C4-2B (cell line): ENCODE measurements at regions not wholly inside any gene's neighbourhood (a gene's known extent, or its start where the extent isn't known, plus 50 kb on each side); places are given as distances from the start of the nearest gene placed in this dataset.

ENCODE experiments used
- H3K27ac ChIP-seq: fragments of 450-650 bp; 2 replicates; pipeline ENCODE4 v1.5.1; 2017
- CTCF ChIP-seq: fragments of 450-650 bp; conservative IDR thresholded peaks from 2 replicates; pipeline ENCODE4 v1.5.1; 2017; ENCODE audit warnings: mild to moderate bottlenecking
- ZFX ChIP-seq: fragments of 450-650 bp; IDR thresholded peaks from 2 replicates; pipeline ENCODE4 v1.6.1; 2017

GRCh38 chr4:29309050-29309449, 1411.1 kb upstream of the PCDH7 start:
- no peak for TF ChIP-seq CTCF
- no peak for TF ChIP-seq ZFX
- H3K27ac ChIP-seq, result no peak overlapping the region

GRCh38 chr4:29310252-29310651, 1409.9 kb upstream of the PCDH7 start:
- TF ChIP-seq CTCF, result no peak
- no peak for TF ChIP-seq ZFX
- H3K27ac ChIP-seq, result no peak overlapping the region

GRCh38 chr4:29311247-29311646, 1408.9 kb upstream of the PCDH7 start:
- H3K27ac ChIP-seq, result no peak overlapping the region
- TF ChIP-seq ZFX (no peak), CTCF (no peak)

GRCh38 chr4:29319663-29320340, 1400.4 kb upstream of the PCDH7 start:
- TF ChIP-seq CTCF (no peak), ZFX (no peak)
- H3K27ac ChIP-seq, result no peak overlapping the region

- no peak for TF ChIP-seq CTCF
- TF ChIP-seq ZFX, result no peak
- no peak overlapping the region for H3K27ac ChIP-seq
These were observed 1399.1 kb upstream of the PCDH7 start for GRCh38 chr4:29320947-29321620.

- no peak overlapping the region for H3K27ac ChIP-seq
- no peak for TF ChIP-seq CTCF
- no peak for TF ChIP-seq ZFX
These were observed 1394.2 kb upstream of the PCDH7 start for GRCh38 chr4:29326004-29326403.

- no peak overlapping the region for H3K27ac ChIP-seq
- no peak for TF ChIP-seq ZFX
These were observed 1393.4 kb upstream of the PCDH7 start for GRCh38 chr4:29326816-29327215.

GRCh38 chr4:29336861-29337260, 1383.3 kb upstream of the PCDH7 start:
- TF ChIP-seq CTCF (no peak), ZFX (no peak)
- H3K27ac ChIP-seq, result no peak overlapping the region
